ENCODE measurements at regions not wholly inside any gene's neighbourhood (a gene's known extent, or its start where the extent isn't known, plus 50 kb on each side); places are given as distances from the start of the nearest gene placed in this dataset.

- Mint-ChIP-seq H3K4me3 (no peak overlapping the region), H3K4me1 (ENCODE audit: low read depth in 2 of 2) (no peaks in the 10 kb centered on the region), H3K36me3 (ENCODE audit: insufficient read depth) (no peaks in the 10 kb centered on the region), H3K27me3 (peaks cover 10 to 23% of the 10 kb centered on the region in 2 donors), H3K27ac (no peak overlapping the region), H3K9me3 (peaks cover 0 to under 1% of the 10 kb centered on the region in 2 donors)
- DNase-seq (no peak), ATAC-seq (replicated peaks) (no peak)
Measured at GRCh38 chr11:110972106-110972505, 259.9 kb upstream of the ARHGAP20 start.

GRCh38 chr11:110971140-110971539, 258.9 kb upstream of the ARHGAP20 start:
- H3K27me3 Mint-ChIP-seq = peaks cover 10 to 23% of the 10 kb centered on the region in 2 donors
- no peak overlapping the region for H3K4me3 Mint-ChIP-seq
- H3K4me1 Mint-ChIP-seq (ENCODE audit: low read depth in 2 of 2) = no peaks in the 10 kb centered on the region
- no peak overlapping the region for H3K27ac Mint-ChIP-seq
- no peaks in the 10 kb centered on the region for H3K36me3 Mint-ChIP-seq (ENCODE audit: insufficient read depth)
- no peak for ATAC-seq (replicated peaks)
- H3K9me3 Mint-ChIP-seq = peaks cover 0 to 2% of the 10 kb centered on the region in 2 donors
- no peak for DNase-seq

GRCh38 chr11:110968348-110969062, 256.3 kb upstream of the ARHGAP20 start:
- no peak overlapping the region for H3K4me3 Mint-ChIP-seq
- DNase-seq (no peak), ATAC-seq (replicated peaks) (no peak)
- H3K4me1 Mint-ChIP-seq (ENCODE audit: low read depth in 2 of 2) = no peaks in the 10 kb centered on the region
- peaks cover 12 to 23% of the 10 kb centered on the region in 2 donors for H3K27me3 Mint-ChIP-seq
- peaks cover 0 to 2% of the 10 kb centered on the region in 2 donors for H3K9me3 Mint-ChIP-seq
- H3K27ac Mint-ChIP-seq = no peak overlapping the region
- H3K36me3 Mint-ChIP-seq (ENCODE audit: insufficient read depth) = no peaks in the 10 kb centered on the region

GRCh38 chr11:110966131-110966530, 253.9 kb upstream of the ARHGAP20 start:
- no peak overlapping the region for H3K4me3 Mint-ChIP-seq
- no peaks in the 10 kb centered on the region for H3K4me1 Mint-ChIP-seq (ENCODE audit: low read depth in 2 of 2)
- peaks cover 0 to 2% of the 10 kb centered on the region in 2 donors for H3K9me3 Mint-ChIP-seq
- peaks cover 14 to 19% of the 10 kb centered on the region in 2 donors for H3K27me3 Mint-ChIP-seq
- ATAC-seq (replicated peaks) = no peak
- no peaks in the 10 kb centered on the region for H3K36me3 Mint-ChIP-seq (ENCODE audit: insufficient read depth)
- no peak for DNase-seq
- H3K27ac Mint-ChIP-seq = no peak overlapping the region

- DNase-seq = no peak
- no peak overlapping the region for H3K27ac Mint-ChIP-seq
- no peaks in the 10 kb centered on the region for H3K4me1 Mint-ChIP-seq (ENCODE audit: low read depth in 2 of 2)
- no peak for ATAC-seq (replicated peaks)
- H3K4me3 Mint-ChIP-seq = no peak overlapping the region
- H3K27me3 Mint-ChIP-seq = peaks cover 13 to 14% of the 10 kb centered on the region in 2 donors
- no peaks in the 10 kb centered on the region for H3K36me3 Mint-ChIP-seq (ENCODE audit: insufficient read depth)
- peaks cover 0 to 2% of the 10 kb centered on the region in 2 donors for H3K9me3 Mint-ChIP-seq
Measured at GRCh38 chr11:110962921-110963320, 250.7 kb upstream of the ARHGAP20 start.

- DNase-seq = no peak
- ATAC-seq (replicated peaks) = no peak
- H3K4me1 Mint-ChIP-seq (ENCODE audit: low read depth in 2 of 2) = no peaks in the 10 kb centered on the region
- no peaks in the 10 kb centered on the region for H3K36me3 Mint-ChIP-seq (ENCODE audit: insufficient read depth)
- peaks cover 16 to 17% of the 10 kb centered on the region in 2 donors for H3K27me3 Mint-ChIP-seq
- H3K4me3 Mint-ChIP-seq = no peak overlapping the region
- H3K27ac Mint-ChIP-seq = no peak overlapping the region
- H3K9me3 Mint-ChIP-seq = no peaks in the 10 kb centered on the region
Measured at GRCh38 chr11:110960167-110960566, 247.9 kb upstream of the ARHGAP20 start.

GRCh38 chr11:110958216-110958615, 246.0 kb upstream of the ARHGAP20 start:
- Mint-ChIP-seq H3K27ac (no peak overlapping the region), H3K36me3 (ENCODE audit: insufficient read depth) (no peaks in the 10 kb centered on the region), H3K4me1 (ENCODE audit: low read depth in 2 of 2) (no peaks in the 10 kb centered on the region), H3K9me3 (no peaks in the 10 kb centered on the region), H3K4me3 (no peak overlapping the region), H3K27me3 (peaks cover 12 to 16% of the 10 kb centered on the region in 2 donors)
- no peak for DNase-seq
- ATAC-seq (replicated peaks) = no peak

- no peak overlapping the region for H3K27ac Mint-ChIP-seq
- no peaks in the 10 kb centered on the region for H3K4me1 Mint-ChIP-seq (ENCODE audit: low read depth in 2 of 2)
- H3K4me3 Mint-ChIP-seq = no peak overlapping the region
- H3K27me3 Mint-ChIP-seq = peaks cover 7 to 16% of the 10 kb centered on the region in 2 donors
- no peak for DNase-seq
- no peaks in the 10 kb centered on the region for H3K36me3 Mint-ChIP-seq (ENCODE audit: insufficient read depth)
- no peak for ATAC-seq (replicated peaks)
- H3K9me3 Mint-ChIP-seq = no peaks in the 10 kb centered on the region
Measured at GRCh38 chr11:110955776-110956175, 243.5 kb upstream of the ARHGAP20 start.

GRCh38 chr11:110951950-110952503, 239.8 kb upstream of the ARHGAP20 start:
- ATAC-seq (replicated peaks) = no peak
- Mint-ChIP-seq H3K27me3 (peaks cover 0 to 5% of the 10 kb centered on the region in 2 donors), H3K4me1 (ENCODE audit: low read depth in 2 of 2) (no peaks in the 10 kb centered on the region), H3K9me3 (peaks cover 0 to 2% of the 10 kb centered on the region in 2 donors), H3K27ac (no peak overlapping the region), H3K36me3 (ENCODE audit: insufficient read depth) (no peaks in the 10 kb centered on the region), H3K4me3 (no peak overlapping the region)
- DNase-seq = no peak

- Mint-ChIP-seq H3K9me3 (peaks cover 0 to 2% of the 10 kb centered on the region in 2 donors), H3K4me3 (no peak overlapping the region), H3K4me1 (ENCODE audit: low read depth in 2 of 2) (no peaks in the 10 kb centered on the region), H3K27ac (no peak overlapping the region), H3K27me3 (peaks cover 0 to 5% of the 10 kb centered on the region in 2 donors), H3K36me3 (ENCODE audit: insufficient read depth) (no peaks in the 10 kb centered on the region)
- ATAC-seq (replicated peaks) (no peak), DNase-seq (no peak)
Measured at GRCh38 chr11:110951037-110951949, 239.1 kb upstream of the ARHGAP20 start.

- Mint-ChIP-seq H3K36me3 (ENCODE audit: insufficient read depth) (no peaks in the 10 kb centered on the region), H3K9me3 (peaks cover 0 to 2% of the 10 kb centered on the region in 2 donors), H3K27ac (no peak overlapping the region), H3K4me3 (no peak overlapping the region), H3K4me1 (ENCODE audit: low read depth in 2 of 2) (no peaks in the 10 kb centered on the region), H3K27me3 (peaks cover 5 to 12% of the 10 kb centered on the region in 2 donors)
- ATAC-seq (replicated peaks) (no peak), DNase-seq (no peak)
Measured at GRCh38 chr11:110948112-110948511, 235.9 kb upstream of the ARHGAP20 start.

GRCh38 chr11:110947096-110947495, 234.9 kb upstream of the ARHGAP20 start:
- Mint-ChIP-seq H3K4me3 (no peak overlapping the region), H3K9me3 (peaks cover 0 to 2% of the 10 kb centered on the region in 2 donors), H3K4me1 (ENCODE audit: low read depth in 2 of 2) (no peaks in the 10 kb centered on the region), H3K27ac (no peak overlapping the region), H3K27me3 (peaks cover 5 to 19% of the 10 kb centered on the region in 2 donors), H3K36me3 (ENCODE audit: insufficient read depth) (no peaks in the 10 kb centered on the region)
- DNase-seq (no peak), ATAC-seq (replicated peaks) (no peak)

GRCh38 chr11:110939471-110939870, 227.2 kb upstream of the ARHGAP20 start:
- H3K27me3 Mint-ChIP-seq = peaks cover 0 to 13% of the 10 kb centered on the region in 2 donors
- H3K36me3 Mint-ChIP-seq (ENCODE audit: insufficient read depth) = no peaks in the 10 kb centered on the region
- no peak for ATAC-seq (replicated peaks)
- H3K9me3 Mint-ChIP-seq = no peaks in the 10 kb centered on the region
- H3K27ac Mint-ChIP-seq = no peak overlapping the region
- DNase-seq = no peak
- H3K4me1 Mint-ChIP-seq (ENCODE audit: low read depth in 2 of 2) = no peaks in the 10 kb centered on the region
- no peak overlapping the region for H3K4me3 Mint-ChIP-seq
